Heart left ventricle (tissue), 13 donors: ENCODE measurements at regions not wholly inside any gene's neighbourhood (a gene's known extent, or its start where the extent isn't known, plus 50 kb on each side); places are given as distances from the start of the nearest gene placed in this dataset.

Experiments used
- CTCF ChIP-seq, 12 donors: fragments of 200-600 bp; sonication (generic) in 4 of 12; IDR thresholded peaks; one replicate each; pipeline versions ENCODE4 v1.5.0 to v1.8.0; 2018 to 2022; ENCODE audit warnings: antibody characterized with exemption in 12 of 12, mild to moderate bottlenecking in 5 of 12
- POLR2A ChIP-seq, 2 donors: fragments of 450-650 bp; IDR thresholded peaks; one replicate each; pipeline ENCODE4 v1.6.1; 2017; ENCODE audit warnings: antibody characterized with exemption in 2 of 2, mild to moderate bottlenecking in 2 of 2, moderate library complexity in 2 of 2
- donor health status: ischemic (EF 13 %, LVEDD 7.1; RV severe dilation, severe dysfunction).
- donor health status: DM: no; HTN: yes; CAD: no.
- donor health status: DM: no; HTN: no; CAD: no.
- donor health status: ischemic (EF 25% LVEDD 6.9; RV normal size, moderate dysfunction).
- donor health status: ischemic (EF 25% LVEDD 5.7; RV mildly dilated, moderate dysfunction).
- donor health status: ischemic (EF 35%, LVEDD 5.7; RV mildly dilated, moderate dysfunction).
- donor health status: nonischemic (EF 11% LVEDD 7.7; RV severe dilation, severe dysfunction).
- donor health status: DM: yes; HTN: yes; CAD: no.
- donor health status: PGD.
- donor health status: ischemic (EF 29% LVEDD 5.4; RV normal size, mild dysfunction).
- donor health status: nonischemic (EF 23%, LVEDD 6.1; RV moderate dilation, normal function).

DNA sequence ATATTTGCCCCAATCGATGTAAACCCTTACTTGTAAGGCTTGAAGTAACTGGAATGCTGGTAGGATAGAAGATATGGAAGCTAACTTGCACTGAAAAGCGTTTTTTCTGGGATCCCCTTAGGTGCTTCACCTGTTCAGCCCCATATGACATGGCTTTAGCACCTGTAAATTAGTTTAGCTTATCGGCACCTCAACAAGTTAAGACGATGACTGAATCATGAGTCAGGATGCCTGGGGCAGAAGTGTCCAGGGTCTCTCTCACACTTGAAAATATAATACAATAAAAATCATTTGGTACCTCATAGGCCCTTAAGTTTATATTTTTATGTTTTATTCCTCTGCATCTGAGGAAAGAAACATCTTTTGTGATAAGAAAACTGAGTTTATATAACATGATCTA is 409.2 kb upstream of the LRRC4C start:
- TF ChIP-seq CTCF (IDR thresholded peaks at IDR 0.05), result no peak
- TF ChIP-seq POLR2A (IDR thresholded peaks at IDR 0.05), result no peak
